ENCODE measurements at regions not wholly inside any gene's neighbourhood (a gene's known extent, or its start where the extent isn't known, plus 50 kb on each side); places are given as distances from the start of the nearest gene placed in this dataset.
A peak's percentile ranks its signal among the peaks of the same experiment; 100 is the strongest.

DNA sequence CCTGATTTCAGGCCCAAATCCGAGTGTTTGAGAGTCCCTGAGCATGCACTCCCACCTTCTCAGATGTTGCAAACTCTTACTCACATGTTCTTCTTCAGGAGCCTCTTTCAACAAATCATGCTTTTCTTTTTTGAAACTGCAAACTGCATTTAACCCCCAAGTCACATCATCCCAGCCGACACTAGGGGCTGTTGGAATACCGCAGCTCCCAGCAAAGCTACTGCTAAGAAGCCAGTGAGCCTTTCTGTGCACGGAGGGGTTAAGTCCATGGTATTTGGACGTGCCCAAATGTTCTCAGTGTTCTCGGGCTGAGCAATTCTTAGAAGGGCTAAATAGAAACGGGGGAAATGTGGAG lies 282.9 kb downstream of the NFIB start:
- Histone ChIP-seq H3K4ac (ENCODE audit: low read depth, low read length) (no peak overlapping the region), H2AK5ac (ENCODE audit: insufficient read length, low read length) (no peak overlapping the region), H3K27me3 (ENCODE audit: insufficient read depth, low read length) (no peaks in the 10 kb centered on the region), H3K9ac (ENCODE audit: extremely low read depth, insufficient read length, low read length) (no peak overlapping the region), H3K14ac (ENCODE audit: insufficient read depth, low read length) (no peak overlapping the region), H3K4me2 (ENCODE audit: insufficient read depth, insufficient read length, low read length) (no peak overlapping the region), H3K79me2 (ENCODE audit: insufficient read depth, low read length) (no peaks in the 10 kb centered on the region), H3K23me2 (ENCODE audit: insufficient read length, low read depth, low read length, poor library complexity, severe bottlenecking) (no peaks in the 10 kb centered on the region), H3K9me3 (ENCODE audit: control insufficient read depth, low read depth, low read length) (no peaks in the 10 kb centered on the region), H3K56ac (ENCODE audit: insufficient read length, low read depth, low read length) (no peak overlapping the region), H2AFZ (ENCODE audit: low read length) (no peak overlapping the region), H3K23ac (ENCODE audit: insufficient read length, low read depth, low read length) (no peak overlapping the region), H3K79me1 (ENCODE audit: insufficient read depth, low read depth, low read length, poor library complexity, severe bottlenecking) (no peaks in the 10 kb centered on the region), H2BK120ac (ENCODE audit: low read depth, low read length, poor library complexity, severe bottlenecking) (no peak overlapping the region), H4K5ac (ENCODE audit: insufficient read length, low read depth, low read length) (no peak overlapping the region), H4K20me1 (ENCODE audit: control insufficient read depth, insufficient read depth, insufficient read length) (no peaks in the 10 kb centered on the region), H3K4me1 (ENCODE audit: insufficient read depth, low read length) (peaks cover 3% of the 10 kb centered on the region; the same call in 1 of the 2 replicates), H2BK20ac (ENCODE audit: low read depth, low read length, poor library complexity, severe bottlenecking) (no peak overlapping the region), H4K91ac (ENCODE audit: insufficient read length, low read depth, low read length) (no peak overlapping the region), H4K8ac (replicated peaks; ENCODE audit: insufficient read length, low read depth, low read length) (no peak overlapping the region), H2BK15ac (ENCODE audit: low read depth, low read length) (no peak overlapping the region), H3K27ac (ENCODE audit: insufficient read length, low read depth, low read length) (no peak overlapping the region), H2BK12ac (ENCODE audit: insufficient read length, low read depth, low read length) (no peak overlapping the region), H3T11ph (ENCODE audit: low read length) (no peak overlapping the region), H3K18ac (ENCODE audit: insufficient read length, low read depth, low read length) (no peak overlapping the region), H2BK5ac (ENCODE audit: insufficient read length, low read length) (no peak overlapping the region)
- Mint-ChIP-seq H3K4me3 (no peak overlapping the region), H3K4me1 (peaks cover 12 to 19% of the 10 kb centered on the region in 2 experiments), H3K36me3 (ENCODE audit: insufficient read depth in 1 of 3, low read depth in 3 of 3) (no peaks in the 10 kb centered on the region), H3K9me3 (no peaks in the 10 kb centered on the region), H3K27ac (no peak overlapping the region), H3K27me3 (ENCODE audit: low read depth) (no peaks in the 10 kb centered on the region; the same call in 1 of the 2 replicates)
- WGBS (ENCODE audit: extremely low coverage, insufficient read length, low lambda C conversion rate), result no CpG with 5 or more reads among the region's 7 CpGs
- DNase-seq, result peak; percentile 48
- peak; percentile 38; the same call in 2 of the 3 replicates for TF ChIP-seq CTCF (conservative IDR thresholded peaks at IDR 0.05)
